ENCODE measurements at regions not wholly inside any gene's neighbourhood (a gene's known extent, or its start where the extent isn't known, plus 50 kb on each side); places are given as distances from the start of the nearest gene placed in this dataset.

GRCh38 chr3:117510396-117510795, 800.8 kb downstream of the TUSC7 start:
- no peak for DNase-seq

GRCh38 chr3:117512975-117513374, 803.4 kb downstream of the TUSC7 start:
- DNase-seq: no peak

DNA sequence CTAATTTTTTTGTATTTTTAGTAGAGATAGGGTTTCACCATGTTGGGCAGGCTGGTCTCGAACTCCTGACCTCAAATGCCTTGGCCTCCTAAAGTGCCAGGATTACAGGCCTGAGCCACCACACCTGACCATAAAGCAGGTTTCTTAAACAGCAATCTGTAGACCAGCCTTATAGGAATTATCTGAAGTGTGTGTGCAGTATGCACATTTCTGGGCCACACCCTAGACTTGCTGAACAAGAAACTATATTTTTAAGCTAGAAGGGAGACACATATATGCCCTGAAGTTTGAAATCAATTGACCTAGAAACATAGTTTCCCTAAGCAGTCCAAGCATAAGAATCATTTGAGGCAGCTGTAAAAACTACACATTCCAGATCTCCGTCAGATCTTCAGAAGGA, 805.7 kb downstream of the TUSC7 start:
- DNase-seq: no peak

DNA sequence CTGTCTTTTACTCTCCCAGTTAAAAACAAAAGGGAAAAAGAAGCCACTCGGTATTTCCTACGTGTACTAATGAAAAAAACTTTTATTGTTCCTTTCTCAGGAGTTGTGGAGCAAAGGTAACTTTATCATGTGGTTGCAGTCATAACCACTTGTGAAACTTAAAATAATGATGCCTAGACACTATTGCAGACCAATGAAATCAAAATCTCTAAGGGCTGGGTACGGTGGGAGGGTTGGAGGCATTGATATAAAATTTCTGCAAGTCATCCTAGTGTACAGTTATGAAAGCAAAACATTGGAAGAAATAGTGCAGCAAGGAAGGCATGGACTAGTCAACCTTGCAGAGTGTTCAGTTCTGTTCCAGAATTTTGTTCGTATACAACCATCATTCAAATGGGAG, 808.8 kb downstream of the TUSC7 start:
- DNase-seq: no peak

DNA sequence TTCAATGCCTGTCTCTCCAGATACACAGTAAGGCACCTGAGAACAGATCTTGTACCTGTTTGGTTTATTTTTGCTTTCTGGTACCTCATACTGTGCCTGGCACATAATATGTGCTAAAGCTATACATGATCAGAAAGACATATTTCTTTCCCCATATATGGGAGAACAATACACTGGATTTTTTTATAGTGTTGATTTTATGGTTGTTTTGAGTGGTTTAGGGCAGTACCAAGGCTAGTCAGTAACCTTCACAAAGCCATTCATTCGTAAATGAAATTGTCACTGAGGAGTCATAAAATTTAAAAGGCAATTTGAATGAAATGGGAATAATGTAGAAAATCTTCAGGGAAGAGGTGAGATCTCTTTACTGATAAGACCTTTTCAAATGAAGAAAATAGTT, 810.2 kb downstream of the TUSC7 start:
- DNase-seq: no peak

GRCh38 chr3:117520582-117520981, 811.0 kb downstream of the TUSC7 start:
- DNase-seq: no peak

GRCh38 chr3:117523418-117523817, 813.8 kb downstream of the TUSC7 start:
- DNase-seq: no peak

- DNase-seq: no peak
These were observed 815.3 kb downstream of the TUSC7 start for GRCh38 chr3:117524890-117525289.

DNA sequence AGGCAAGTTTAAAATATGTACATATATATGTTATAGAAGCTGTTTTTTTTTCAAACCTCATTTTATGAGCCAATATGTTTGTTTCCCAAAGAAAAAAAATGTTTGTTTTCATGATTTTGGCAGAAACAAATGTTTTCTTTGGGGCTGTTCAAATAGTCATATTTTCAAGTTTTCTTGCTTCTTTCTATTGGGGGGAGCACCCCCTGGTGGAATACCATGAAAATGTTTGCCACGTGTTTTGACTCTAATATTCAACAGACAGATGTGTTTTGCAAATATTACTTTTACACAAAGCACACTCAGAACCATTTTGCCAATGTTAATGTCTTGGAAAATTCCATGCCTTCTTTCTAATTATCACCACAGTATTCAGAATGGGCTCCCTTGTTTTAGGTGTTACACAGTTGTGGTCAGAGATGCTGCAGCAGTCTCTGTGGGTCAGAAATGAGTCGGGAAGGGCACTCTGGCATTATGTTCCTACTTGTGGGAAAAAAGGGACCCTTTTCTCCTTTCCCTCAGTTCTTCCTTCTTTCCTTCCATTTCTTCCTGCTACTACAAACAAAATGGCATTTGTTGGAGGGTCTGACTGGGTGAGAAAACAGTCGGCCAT, 817.0 kb downstream of the TUSC7 start:
- peak in 23 of 56 donors; percentile 3 to 84 (median 23) for DNase-seq

- no peak for DNase-seq
These were observed 817.8 kb downstream of the TUSC7 start for GRCh38 chr3:117527346-117527745.

DNA sequence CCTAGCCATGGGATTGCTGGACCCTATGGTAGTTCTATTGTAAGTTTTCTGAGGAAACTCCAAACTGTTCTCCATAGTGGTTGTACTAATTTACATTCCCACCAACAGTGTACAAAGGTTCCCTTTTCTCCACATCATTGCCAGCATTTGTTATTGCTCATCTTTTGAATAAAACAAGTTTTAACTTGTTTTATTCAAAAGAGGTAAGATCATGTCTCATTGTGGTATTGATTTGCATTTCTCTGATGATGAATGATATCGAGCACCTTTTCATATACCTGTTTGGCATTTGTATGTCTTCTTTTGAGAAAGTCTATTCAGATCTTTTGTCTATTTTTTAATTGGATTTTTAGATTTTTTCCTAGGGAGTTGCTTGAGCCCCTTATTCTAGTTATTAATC, 819.1 kb downstream of the TUSC7 start:
- DNase-seq: no peak

GRCh38 chr3:117531078-117531767, 821.6 kb downstream of the TUSC7 start:
- peak in 6 of 56 donors; percentile 2 to 11 (median 6) for DNase-seq

GRCh38 chr3:117532268-117532667, 822.7 kb downstream of the TUSC7 start:
- peak in 4 of 56 donors; percentile 2 to 26 (median 8) for DNase-seq

DNA sequence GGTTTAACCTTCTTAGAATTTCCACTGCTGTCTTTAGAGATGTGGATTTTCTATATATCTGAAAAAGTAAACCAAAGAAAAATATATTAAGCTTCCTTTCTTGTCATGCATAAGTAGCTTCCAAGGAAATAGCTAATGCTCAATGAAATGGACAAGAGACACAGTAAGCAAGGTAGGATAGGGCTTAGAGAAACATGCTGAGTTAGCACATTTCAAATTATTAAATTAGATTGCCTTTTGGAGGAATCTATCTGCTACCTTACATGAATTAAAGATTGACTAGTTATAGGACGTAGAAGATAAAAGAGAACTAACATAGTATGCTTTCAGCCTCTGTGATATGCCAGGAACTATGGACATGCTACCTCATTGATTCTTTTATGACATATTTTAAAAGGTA, 824.6 kb downstream of the TUSC7 start:
- DNase-seq: no peak

DNA sequence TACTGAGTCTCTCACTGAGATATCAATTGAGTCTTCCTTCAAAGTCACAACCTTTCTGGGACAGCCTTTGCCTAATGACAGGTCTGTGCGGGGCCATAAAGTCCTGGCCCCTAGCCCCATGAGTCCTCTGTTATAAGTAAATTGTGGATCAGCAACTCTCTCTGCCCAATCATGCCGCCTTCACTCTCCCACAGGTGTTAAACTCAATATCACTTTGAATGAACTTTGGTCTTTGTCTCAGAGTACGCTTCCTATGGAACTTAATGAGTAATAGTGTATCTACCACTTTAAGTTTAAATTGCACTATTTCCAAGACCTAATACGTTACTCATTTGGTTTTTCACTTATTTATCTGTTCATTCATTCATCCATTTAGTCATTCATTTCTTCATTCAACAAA, 826.4 kb downstream of the TUSC7 start:
- no peak for DNase-seq

DNA sequence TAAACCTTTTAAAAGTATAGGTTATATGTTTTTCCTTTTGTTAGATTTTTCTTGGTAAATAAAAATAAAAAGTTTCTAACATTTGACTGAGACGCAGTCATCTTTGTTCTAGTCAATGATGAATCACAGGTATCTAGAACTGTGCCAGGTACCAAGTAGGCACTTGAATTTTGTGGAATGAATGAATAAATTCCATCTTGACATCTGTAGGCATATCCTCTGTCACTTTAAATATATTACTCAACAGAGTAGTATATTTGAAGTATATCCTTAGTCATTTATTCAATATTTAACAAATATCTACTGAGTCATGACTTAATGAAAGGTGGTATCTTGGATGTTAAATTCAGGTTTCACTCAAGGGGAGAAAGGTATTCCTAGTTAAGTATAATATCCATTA, 828.4 kb downstream of the TUSC7 start:
- DNase-seq: no peak

DNA sequence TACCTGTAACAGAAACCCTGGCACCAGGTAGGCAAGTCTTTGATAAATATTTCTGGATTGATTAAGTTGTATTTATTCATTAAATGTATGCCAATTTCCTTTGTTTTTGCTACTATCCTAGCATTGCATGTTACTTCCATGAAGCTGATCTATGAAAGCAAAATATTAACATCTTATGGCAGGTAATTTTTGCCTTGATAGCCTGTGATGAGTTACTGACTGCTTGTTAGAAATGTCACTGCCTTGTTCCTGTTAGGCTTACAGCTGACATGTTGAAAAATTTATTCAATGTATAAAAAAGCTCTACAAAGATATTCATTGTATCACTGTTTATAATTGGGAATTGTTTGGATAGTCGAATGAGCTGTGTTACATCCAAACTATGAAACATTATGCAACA, 830.1 kb downstream of the TUSC7 start:
- no peak for DNase-seq

DNA sequence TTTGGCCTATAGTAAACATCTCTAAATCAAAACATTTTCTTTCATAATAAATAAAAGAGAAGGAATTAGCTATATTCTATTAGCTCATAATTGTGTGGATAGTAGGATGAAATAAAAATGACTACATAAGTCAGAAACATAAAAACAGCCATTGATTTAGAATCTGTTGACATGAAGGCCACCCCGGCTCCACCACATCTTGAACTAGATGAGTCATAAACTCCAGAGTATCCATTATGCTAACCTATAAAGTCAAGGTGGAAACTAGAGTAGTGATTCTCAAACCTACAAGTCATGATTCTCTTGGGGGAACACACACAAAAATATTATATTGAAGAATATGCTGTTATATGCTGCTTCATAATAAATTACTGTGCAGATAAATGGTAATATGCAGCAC, 831.0 kb downstream of the TUSC7 start:
- no peak for DNase-seq

- DNase-seq: no peak
These were observed 832.1 kb downstream of the TUSC7 start for GRCh38 chr3:117541721-117542120.

DNA sequence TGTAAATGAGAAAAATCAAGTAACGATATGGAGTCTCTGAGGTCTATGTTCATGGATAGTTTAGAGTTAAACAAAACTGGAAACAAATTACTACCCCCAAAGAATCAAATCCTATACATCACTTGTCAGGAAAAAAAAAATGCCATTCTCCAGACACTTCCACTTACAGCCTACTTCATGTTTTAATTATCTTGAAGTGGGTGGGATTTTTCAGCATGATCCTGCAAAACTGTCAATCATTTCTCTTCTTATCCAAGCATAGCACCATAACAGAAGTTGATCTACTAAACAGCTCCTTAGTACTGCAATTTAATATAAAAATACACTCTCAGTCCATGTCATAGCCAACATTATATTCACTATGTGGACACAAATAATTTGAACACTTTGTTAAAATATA, 833.9 kb downstream of the TUSC7 start:
- no peak for DNase-seq

DNA sequence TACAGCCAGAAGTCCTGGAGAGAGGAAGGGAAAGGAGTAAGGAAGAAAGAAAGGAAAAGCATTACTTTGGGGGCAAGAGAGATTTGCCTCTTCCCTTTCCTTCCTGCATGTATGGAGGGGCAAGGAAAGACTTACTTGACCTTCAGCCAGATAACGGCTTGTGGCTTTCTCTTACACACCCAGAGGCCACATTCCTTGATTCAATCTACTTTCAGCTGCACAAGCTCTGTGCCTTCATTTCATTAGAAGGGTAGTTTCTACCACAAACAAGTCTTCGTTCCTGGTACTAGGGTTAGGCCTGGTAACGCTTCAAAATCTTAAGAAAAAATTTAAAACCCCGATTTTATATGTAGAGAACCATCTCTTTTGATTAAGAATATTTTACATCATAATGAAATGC, 835.9 kb downstream of the TUSC7 start:
- DNase-seq: no peak

- DNase-seq: peak in 1 of 56 donors; percentile 3
These were observed 838.5 kb downstream of the TUSC7 start for GRCh38 chr3:117547956-117548550.

DNA sequence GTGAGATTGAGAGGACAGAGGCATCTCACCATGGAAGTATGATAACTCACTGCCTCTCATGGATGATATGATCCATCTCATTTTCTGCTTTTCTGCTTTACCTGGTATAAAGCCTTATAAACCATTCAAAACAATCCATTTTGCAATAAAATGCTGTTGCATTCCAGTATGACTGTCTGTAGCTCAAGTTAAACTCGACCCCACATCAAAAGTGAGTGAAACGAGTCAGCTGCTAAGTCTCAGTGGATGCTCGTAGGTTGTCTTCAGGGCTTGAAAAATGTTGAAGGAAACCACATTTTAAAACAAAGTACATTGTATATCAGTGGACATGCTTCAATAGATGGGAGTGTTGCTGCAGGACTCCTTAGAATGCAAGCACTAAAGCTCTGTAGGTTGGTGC, 839.0 kb downstream of the TUSC7 start:
- DNase-seq: no peak
